HG02840 (cell line): ENCODE measurements at regions not wholly inside any gene's neighbourhood (a gene's known extent, or its start where the extent isn't known, plus 50 kb on each side); places are given as distances from the start of the nearest gene placed in this dataset.

Source experiments
- ATAC-seq: cut with Tn5 transposase; IDR thresholded peaks from one replicate; pipeline ENCODE4 v1.9.1; 2021; ENCODE audit warnings: mild to moderate bottlenecking, moderate library complexity, moderate number of reproducible peaks; ENCODE audit not compliant: unreplicated experiment, low FRiP score

- ATAC-seq, result no peak
Observed at GRCh38 chr20:39574061-39574460, 611.9 kb downstream of the DHX35 start.

DNA sequence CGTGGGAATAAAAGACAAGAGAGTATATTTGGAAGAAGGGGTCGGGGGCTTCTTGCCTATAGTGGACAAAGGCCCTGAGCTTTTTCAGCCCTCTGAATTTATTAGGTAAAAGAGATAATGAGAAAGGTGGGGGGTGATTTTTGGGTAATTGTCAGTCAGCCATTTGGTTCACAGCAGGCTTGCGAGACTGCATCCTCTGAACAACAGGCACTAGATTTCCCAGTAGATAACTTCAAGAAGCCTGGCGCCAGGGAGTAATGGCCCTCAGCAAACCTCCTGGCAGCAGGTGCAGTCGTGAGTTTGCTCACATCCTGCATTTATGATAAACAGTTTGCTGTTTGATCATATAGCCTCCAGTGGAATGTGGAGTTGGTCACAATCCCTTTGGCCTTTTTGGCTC lies 609.0 kb downstream of the DHX35 start:
- no peak for ATAC-seq

DNA sequence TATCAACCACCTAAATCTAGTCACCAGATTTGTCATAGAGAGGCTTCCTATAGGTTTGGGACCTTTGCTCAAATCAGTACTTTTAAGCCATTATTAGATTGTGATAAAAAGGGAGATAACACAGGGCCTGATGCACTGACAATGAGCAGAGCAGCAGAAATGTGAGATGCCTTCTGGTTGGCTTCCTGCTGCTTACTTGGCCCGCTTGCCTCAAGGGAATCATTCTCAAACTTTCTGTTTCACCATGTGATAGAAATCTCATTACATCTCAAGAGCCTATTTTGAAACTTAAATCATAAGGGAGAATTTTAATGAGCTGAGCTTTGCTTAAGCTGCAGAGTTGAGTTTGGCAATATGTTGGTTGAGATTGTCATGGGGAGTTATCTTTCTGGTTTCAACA lies 606.0 kb downstream of the DHX35 start:
- ATAC-seq, result no peak

DNA sequence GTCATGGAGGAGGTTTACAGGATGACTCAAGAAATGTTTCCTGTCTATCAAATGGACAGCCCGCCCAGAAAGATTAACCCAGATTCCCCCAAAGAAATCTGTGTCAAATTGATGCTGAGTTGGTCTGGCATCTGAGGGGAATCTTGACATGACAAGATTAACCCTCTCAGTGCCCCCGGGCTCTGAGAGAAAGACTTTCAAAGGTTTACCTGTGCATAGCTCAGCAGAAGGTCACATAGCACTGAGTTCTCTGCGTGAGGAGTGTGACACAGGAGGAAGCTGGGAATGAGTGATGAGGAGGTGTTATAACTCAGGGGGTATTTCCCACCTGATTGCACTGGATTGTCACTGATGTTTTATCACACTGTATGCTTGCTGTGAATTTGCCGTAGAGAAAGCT lies 601.2 kb downstream of the DHX35 start:
- peak; percentile 51 for ATAC-seq

- no peak for ATAC-seq
Observed at GRCh38 chr20:39554341-39554740, 592.2 kb downstream of the DHX35 start.

- no peak for ATAC-seq
Observed at GRCh38 chr20:39553120-39553519, 591.0 kb downstream of the DHX35 start.

DNA sequence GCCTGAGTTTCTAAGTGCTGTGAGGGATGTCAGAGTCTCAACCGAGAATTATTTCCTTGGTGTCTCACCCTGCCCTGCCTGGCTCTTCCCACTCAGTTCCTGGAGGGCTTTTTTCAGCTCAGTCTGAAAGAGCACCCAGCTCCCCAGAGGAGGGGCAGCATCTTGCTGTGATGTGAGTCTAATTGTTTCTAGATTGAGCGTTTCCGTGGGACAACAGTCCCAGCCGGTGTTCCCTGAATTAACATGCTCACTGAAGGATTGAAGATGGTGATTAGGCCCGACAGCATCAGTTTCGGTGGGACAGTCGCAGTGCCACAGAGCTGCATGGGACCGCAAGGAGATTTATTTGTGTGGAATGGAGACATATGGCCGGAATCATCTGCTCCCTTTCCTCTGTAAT lies 587.6 kb downstream of the DHX35 start:
- ATAC-seq, result no peak

DNA sequence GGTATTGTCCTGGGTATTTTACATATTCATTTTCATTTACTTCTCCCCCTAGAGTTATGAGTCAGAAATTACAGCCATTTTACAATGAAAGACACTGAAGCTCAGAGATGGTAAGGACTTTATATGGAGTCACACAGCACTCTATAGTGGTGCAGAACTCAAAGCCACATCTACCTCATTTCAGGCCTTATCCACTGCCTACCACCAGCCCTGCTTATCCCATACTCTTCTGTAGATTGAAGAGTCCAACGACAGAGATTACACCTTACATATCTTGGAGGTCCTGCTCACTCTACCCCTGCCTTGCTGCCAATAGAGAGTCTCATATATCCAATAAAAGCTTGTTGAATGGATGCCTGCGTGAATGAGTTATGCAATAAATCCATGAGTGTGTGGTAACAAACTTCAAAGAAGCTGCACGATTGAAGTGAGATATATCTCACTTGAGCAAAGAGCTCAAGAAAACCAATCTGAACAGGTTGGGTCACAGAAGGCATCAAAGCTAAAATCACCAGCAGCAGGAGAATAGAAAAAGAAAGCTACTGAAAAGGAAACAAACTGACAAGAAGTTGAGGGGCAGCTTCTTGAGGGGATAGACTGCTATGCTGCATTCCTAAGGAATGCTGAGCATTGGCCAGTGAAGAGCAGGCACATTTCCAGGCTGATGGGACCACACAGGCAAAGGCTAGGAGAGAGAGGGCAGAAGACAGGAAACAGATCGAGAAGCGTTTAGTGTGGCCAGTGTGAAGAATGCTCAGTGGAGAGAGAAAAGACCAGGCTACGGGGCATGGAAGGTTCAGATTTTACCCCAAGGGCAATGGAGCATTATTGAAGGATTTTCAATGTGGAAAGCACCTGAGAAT lies 585.6 kb downstream of the DHX35 start:
- ATAC-seq, result no peak

DNA sequence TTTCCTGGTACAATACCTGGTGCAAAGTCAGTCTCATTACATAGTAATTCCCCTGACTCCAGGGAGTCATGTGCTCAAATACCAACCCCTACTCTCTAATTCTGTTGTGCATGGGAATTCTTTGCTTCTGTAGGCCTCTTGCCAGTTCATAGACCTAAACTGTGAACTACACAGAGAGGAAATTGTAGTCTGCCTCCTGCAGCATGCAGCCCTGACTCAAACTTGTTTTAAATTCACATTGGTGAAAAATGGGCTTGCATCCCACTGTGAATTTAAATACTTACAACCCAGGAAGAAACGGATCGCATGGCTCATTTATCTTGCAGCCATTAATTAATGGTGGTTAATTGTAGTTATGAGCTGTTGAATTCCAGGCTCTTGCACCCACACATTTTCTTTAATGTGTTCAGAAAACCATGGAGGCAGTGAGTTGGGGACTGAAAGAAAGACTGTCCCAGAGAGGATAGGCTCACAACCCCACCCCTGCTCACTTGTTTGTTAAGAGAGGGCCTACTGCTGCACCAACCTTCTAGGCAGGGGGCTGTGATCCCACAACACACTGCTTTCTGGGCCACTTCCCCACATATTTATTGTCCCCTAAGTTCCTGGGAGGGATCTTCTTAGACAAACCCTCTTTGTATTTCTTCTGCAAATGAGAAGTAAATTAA lies 579.1 kb downstream of the DHX35 start:
- ATAC-seq, result no peak

- ATAC-seq, result no peak
Observed at GRCh38 chr20:39538317-39538716, 576.2 kb downstream of the DHX35 start.

- ATAC-seq, result no peak
Observed at GRCh38 chr20:39535301-39535700, 573.2 kb downstream of the DHX35 start.

GRCh38 chr20:39534846-39535245 lies 572.7 kb downstream of the DHX35 start:
- ATAC-seq, result no peak

DNA sequence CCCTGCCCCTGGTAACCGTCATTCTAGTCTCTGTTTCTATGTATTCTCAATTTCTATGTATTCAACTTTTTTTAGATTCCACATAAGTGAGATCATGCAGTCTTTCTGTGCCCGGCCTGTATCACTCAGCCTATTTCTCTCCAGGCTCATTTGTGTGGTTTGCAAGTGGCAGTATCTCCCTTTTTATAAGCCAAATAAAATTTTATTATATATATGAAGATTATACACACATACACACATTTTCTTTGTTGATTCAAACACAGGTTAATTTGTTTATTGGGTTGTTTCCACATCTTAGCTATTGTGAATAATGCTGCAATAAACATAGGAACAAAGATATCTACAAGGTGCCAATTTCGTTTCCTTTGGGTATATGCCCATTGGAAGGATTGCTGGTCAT lies 571.7 kb downstream of the DHX35 start:
- no peak for ATAC-seq

GRCh38 chr20:39532205-39532604 lies 570.1 kb downstream of the DHX35 start:
- no peak for ATAC-seq

- no peak for ATAC-seq
Observed at GRCh38 chr20:39528436-39528835, 566.3 kb downstream of the DHX35 start.

GRCh38 chr20:39524371-39524911 lies 562.3 kb downstream of the DHX35 start:
- no peak for ATAC-seq

- ATAC-seq, result no peak
Observed at GRCh38 chr20:39523405-39523804, 561.3 kb downstream of the DHX35 start.

DNA sequence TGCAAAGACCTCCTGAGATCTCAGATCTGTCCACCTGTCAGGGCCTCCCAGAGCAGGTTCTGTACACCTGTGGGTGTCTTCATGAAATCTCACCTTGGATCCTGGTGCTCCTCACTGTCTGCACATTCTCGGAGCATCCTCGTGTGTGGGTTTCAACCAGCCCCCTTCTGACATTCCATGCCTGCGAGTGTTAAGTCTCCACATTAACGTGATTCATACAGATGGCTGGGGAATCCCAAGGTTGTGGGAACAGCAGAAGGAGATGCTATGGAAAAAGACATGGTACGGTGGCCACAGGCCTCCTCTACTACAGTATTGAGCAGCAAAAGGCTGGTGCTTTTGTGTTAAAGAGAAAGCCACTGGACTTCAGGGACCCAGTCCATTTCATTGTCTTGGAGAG lies 556.5 kb downstream of the DHX35 start:
- no peak for ATAC-seq

- no peak for ATAC-seq
Observed at GRCh38 chr20:39516964-39517363, 554.8 kb downstream of the DHX35 start.

DNA sequence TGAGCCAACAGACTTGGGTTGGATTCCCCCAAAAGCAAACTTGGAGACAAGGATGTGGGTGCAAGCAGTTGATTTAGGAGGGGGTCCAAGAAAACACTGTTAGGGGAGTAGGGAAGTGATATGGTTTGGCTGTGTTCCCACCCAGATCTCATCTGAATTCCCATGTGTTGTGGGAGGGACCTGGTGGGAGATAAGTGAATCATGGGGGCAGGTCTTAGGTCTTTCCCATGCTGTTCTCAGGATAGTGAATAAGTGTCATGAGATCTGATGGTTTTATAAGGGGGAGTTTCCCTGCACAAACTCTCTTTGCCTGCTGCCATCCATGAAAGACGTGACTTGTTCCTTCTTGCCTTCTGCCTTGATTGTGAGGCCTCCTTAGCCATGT lies 542.6 kb downstream of the DHX35 start:
- ATAC-seq, result no peak

- ATAC-seq, result no peak
Observed at GRCh38 chr20:39503902-39504709, 542.0 kb downstream of the DHX35 start.
